H9 (cell line): ENCODE measurements at regions not wholly inside any gene's neighbourhood (a gene's known extent, or its start where the extent isn't known, plus 50 kb on each side); places are given as distances from the start of the nearest gene placed in this dataset.

Experiments
- DNase-seq: peaks from one replicate; pipeline ENCODE4 v3.0.0-alpha.2; 2017
- H2AFZ ChIP-seq: one replicate; pipeline ENCODE4 v1.6.1; 2013; ENCODE audit warnings: mild to moderate bottlenecking, low read length, control low read depth, moderate library complexity
- H2AK5ac ChIP-seq: 2 replicates; pipeline ENCODE4 v1.6.1; 2013; ENCODE audit warnings: low read length, control low read depth, mixed read lengths; ENCODE audit not compliant: insufficient read length
- H2BK120ac ChIP-seq: one replicate; pipeline ENCODE4 v1.6.1; 2013; ENCODE audit warnings: low read depth, mild to moderate bottlenecking, low read length, control low read depth, inconsistent platforms; ENCODE audit not compliant: poor library complexity, severe bottlenecking
- H2BK12ac ChIP-seq: 2 replicates; pipeline ENCODE4 v1.6.1; 2013; ENCODE audit warnings: low read length, control low read depth, mixed read lengths, low read depth; ENCODE audit not compliant: insufficient read length
- H2BK15ac ChIP-seq: 2 replicates; pipeline ENCODE4 v1.6.1; 2013; ENCODE audit warnings: low read depth, low read length, control low read depth
- H2BK20ac ChIP-seq: one replicate; pipeline ENCODE4 v1.6.1; 2013; ENCODE audit warnings: low read depth, mild to moderate bottlenecking, low read length, control low read depth, inconsistent platforms; ENCODE audit not compliant: poor library complexity, severe bottlenecking
- H2BK5ac ChIP-seq: 2 replicates; pipeline ENCODE4 v1.6.1; 2013; ENCODE audit warnings: low read length, control low read depth, mixed read lengths; ENCODE audit not compliant: insufficient read length
- H3K14ac ChIP-seq: 2 replicates; pipeline ENCODE4 v1.6.1; 2013; ENCODE audit warnings: low read length, control low read depth; ENCODE audit not compliant: insufficient read depth
- H3K18ac ChIP-seq: 2 replicates; pipeline ENCODE4 v1.6.1; 2013; ENCODE audit warnings: low read depth, mild to moderate bottlenecking, mixed read lengths, low read length, control low read depth; ENCODE audit not compliant: insufficient read length
- H3K23ac ChIP-seq: 2 replicates; pipeline ENCODE4 v1.6.1; 2013; ENCODE audit warnings: low read length, control low read depth, mixed read lengths, low read depth; ENCODE audit not compliant: insufficient read length
- H3K23me2 ChIP-seq: 2 replicates; pipeline ENCODE4 v1.6.1; 2013; ENCODE audit warnings: low read depth, mild to moderate bottlenecking, mixed read lengths, low read length, control low read depth; ENCODE audit not compliant: insufficient read length, poor library complexity, severe bottlenecking
- H3K27ac ChIP-seq: 2 replicates; pipeline ENCODE4 v1.5.1; 2013; ENCODE audit warnings: low read length, control low read depth, mixed read lengths, low read depth; ENCODE audit not compliant: insufficient read length
- H3K27me3 ChIP-seq: 2 replicates; pipeline ENCODE4 v1.6.1; 2013; ENCODE audit warnings: low read length, control low read depth, inconsistent platforms; ENCODE audit not compliant: insufficient read depth
- H3K4ac ChIP-seq: 2 replicates; pipeline ENCODE4 v1.6.1; 2013; ENCODE audit warnings: low read depth, mild to moderate bottlenecking, control low read depth, inconsistent platforms, low read length, moderate library complexity
- H3K4me1 ChIP-seq: 2 replicates; pipeline ENCODE4 v1.6.1; 2013; ENCODE audit warnings: low read length, control low read depth, inconsistent platforms; ENCODE audit not compliant: insufficient read depth
- H3K4me2 ChIP-seq: 2 replicates; pipeline ENCODE4 v1.6.1; 2013; ENCODE audit warnings: low read length, control low read depth, mixed read lengths; ENCODE audit not compliant: insufficient read length, insufficient read depth
- H3K56ac ChIP-seq: 2 replicates; pipeline ENCODE4 v1.6.1; 2013; ENCODE audit warnings: low read depth, mild to moderate bottlenecking, mixed read lengths, low read length, control low read depth; ENCODE audit not compliant: insufficient read length
- H3K79me1 ChIP-seq: 2 replicates; pipeline ENCODE4 v1.6.1; 2013; ENCODE audit warnings: low read depth, mild to moderate bottlenecking, moderate library complexity, low read length, control low read depth, inconsistent platforms; ENCODE audit not compliant: insufficient read depth, poor library complexity, severe bottlenecking
- H3K79me2 ChIP-seq: 2 replicates; pipeline ENCODE4 v1.6.1; 2013; ENCODE audit warnings: low read length, control low read depth, inconsistent platforms; ENCODE audit not compliant: insufficient read depth
- H3K9ac ChIP-seq: 2 replicates; pipeline ENCODE4 v1.6.1; 2013; ENCODE audit warnings: low read length, control low read depth, mixed read lengths; ENCODE audit not compliant: insufficient read length; ENCODE audit errors: extremely low read depth
- H3K9me3 ChIP-seq: one replicate; pipeline ENCODE4 v1.6.1; 2013; ENCODE audit warnings: low read depth, low read length, inconsistent platforms; ENCODE audit not compliant: control insufficient read depth
- H3T11ph ChIP-seq: one replicate; pipeline ENCODE4 v1.6.1; 2013; ENCODE audit warnings: mild to moderate bottlenecking, low read length, control low read depth, inconsistent platforms
- H4K20me1 ChIP-seq: one replicate; pipeline ENCODE4 v1.6.1; 2013; ENCODE audit not compliant: control insufficient read depth, insufficient read length, insufficient read depth
- H4K5ac ChIP-seq: 2 replicates; pipeline ENCODE4 v1.6.1; 2013; ENCODE audit warnings: low read depth, mild to moderate bottlenecking, mixed read lengths, low read length, control low read depth; ENCODE audit not compliant: insufficient read length
- H4K8ac ChIP-seq: replicated peaks from 2 replicates; pipeline ENCODE4 v1.6.1; 2013; ENCODE audit warnings: low read length, control low read depth, mixed read lengths, low read depth; ENCODE audit not compliant: insufficient read length
- H4K91ac ChIP-seq: 2 replicates; pipeline ENCODE4 v1.6.1; 2013; ENCODE audit warnings: low read depth, mild to moderate bottlenecking, moderate library complexity, mixed read lengths, low read length, control low read depth; ENCODE audit not compliant: insufficient read length
- H3K27ac Mint-ChIP-seq, 3 experiments: 2 replicates in 2 of 3; 3 replicates in 1 of 3; pipeline ENCODE4 v1.8.0; 2020 to 2021; ENCODE audit warnings: mixed read lengths in 3 of 3, mild to moderate bottlenecking in 1 of 3, moderate library complexity in 1 of 3
- H3K27me3 Mint-ChIP-seq: 2 replicates; pipeline ENCODE4 v1.8.0; 2021; ENCODE audit warnings: low read depth, mild to moderate bottlenecking, moderate library complexity, mixed read lengths
- H3K36me3 Mint-ChIP-seq, 3 experiments: 2 replicates in 2 of 3; 3 replicates in 1 of 3; pipeline ENCODE4 v1.8.0; 2020 to 2021; ENCODE audit warnings: low read depth in 3 of 3, mixed read lengths in 3 of 3; ENCODE audit not compliant: insufficient read depth in 1 of 3
- H3K4me1 Mint-ChIP-seq, 2 experiments: 2 replicates each; pipeline ENCODE4 v1.8.0; 2020; ENCODE audit warnings: mixed read lengths in 2 of 2
- H3K4me3 Mint-ChIP-seq, 2 experiments: 2 replicates in 1 of 2; 3 replicates in 1 of 2; pipeline ENCODE4 v1.8.0; 2020 to 2021; ENCODE audit warnings: mild to moderate bottlenecking in 2 of 2, mixed read lengths in 2 of 2, moderate library complexity in 1 of 2
- H3K9me3 Mint-ChIP-seq, 2 experiments: 2 replicates in 1 of 2; 3 replicates in 1 of 2; pipeline ENCODE4 v1.8.0; 2020; ENCODE audit warnings: mild to moderate bottlenecking in 2 of 2, mixed read lengths in 2 of 2, moderate library complexity in 1 of 2
- WGBS: extraction: QIAGEN DNeasy Blood & Tissue Kit; methylation state at CpG from one replicate; pipeline ENCODE4 v1.1.7; 2013; ENCODE audit warnings: missing lambda C conversion rate, low lambda C conversion rate, mixed read lengths; ENCODE audit not compliant: insufficient read length; ENCODE audit errors: extremely low coverage; 5-methylcytosine and 5-hydroxymethylcytosine counted together
- TF ChIP-seq, protein P1 (sequence below): fragments of 200-600 bp; sonication (generic); conservative IDR thresholded peaks from 3 replicates; pipeline ENCODE4 v1.8.0; 2021; ENCODE audit warnings: antibody characterized with exemption, mild to moderate bottlenecking

DNA sequence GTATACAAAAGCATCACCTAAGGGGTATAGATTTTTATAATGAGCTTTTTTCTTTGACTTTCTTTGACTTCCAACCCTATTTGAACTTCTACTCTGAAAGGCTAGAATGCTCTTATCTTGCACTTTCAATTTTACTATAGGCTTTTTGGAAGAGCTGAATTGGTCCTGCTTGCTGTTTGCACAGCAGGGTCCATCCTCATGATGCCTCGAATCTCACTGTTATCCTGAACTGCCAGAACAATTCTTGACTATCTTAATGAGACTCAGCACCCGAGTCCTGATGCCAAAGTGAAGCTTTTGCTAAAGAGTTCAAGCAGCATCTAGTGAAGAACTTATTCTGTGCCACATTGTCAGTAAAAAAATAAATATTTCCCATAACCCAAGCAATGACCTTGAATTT is 488.3 kb upstream of the ANO5 start:
- TF ChIP-seq, protein P1, sequence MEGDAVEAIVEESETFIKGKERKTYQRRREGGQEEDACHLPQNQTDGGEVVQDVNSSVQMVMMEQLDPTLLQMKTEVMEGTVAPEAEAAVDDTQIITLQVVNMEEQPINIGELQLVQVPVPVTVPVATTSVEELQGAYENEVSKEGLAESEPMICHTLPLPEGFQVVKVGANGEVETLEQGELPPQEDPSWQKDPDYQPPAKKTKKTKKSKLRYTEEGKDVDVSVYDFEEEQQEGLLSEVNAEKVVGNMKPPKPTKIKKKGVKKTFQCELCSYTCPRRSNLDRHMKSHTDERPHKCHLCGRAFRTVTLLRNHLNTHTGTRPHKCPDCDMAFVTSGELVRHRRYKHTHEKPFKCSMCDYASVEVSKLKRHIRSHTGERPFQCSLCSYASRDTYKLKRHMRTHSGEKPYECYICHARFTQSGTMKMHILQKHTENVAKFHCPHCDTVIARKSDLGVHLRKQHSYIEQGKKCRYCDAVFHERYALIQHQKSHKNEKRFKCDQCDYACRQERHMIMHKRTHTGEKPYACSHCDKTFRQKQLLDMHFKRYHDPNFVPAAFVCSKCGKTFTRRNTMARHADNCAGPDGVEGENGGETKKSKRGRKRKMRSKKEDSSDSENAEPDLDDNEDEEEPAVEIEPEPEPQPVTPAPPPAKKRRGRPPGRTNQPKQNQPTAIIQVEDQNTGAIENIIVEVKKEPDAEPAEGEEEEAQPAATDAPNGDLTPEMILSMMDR: no peak
- no peak overlapping the region for H3K23ac ChIP-seq

More for the DNA sequence above, 488.3 kb upstream of the ANO5 start:
- no CpG with 5 or more reads among the region's 2 CpGs for WGBS
- Histone ChIP-seq H4K8ac (no peak overlapping the region), H3K79me2 (no peaks in the 10 kb centered on the region), H2AK5ac (no peak overlapping the region), H2BK15ac (no peak overlapping the region), H3K79me1 (no peaks in the 10 kb centered on the region), H3K9me3 (no peaks in the 10 kb centered on the region), H3K4me2 (no peak overlapping the region), H3K9ac (no peak overlapping the region), H3K27me3 (no peaks in the 10 kb centered on the region), H3K4ac (no peak overlapping the region), H3K27ac (no peak overlapping the region), H3K18ac (no peak overlapping the region), H3K14ac (no peak overlapping the region), H2BK120ac (no peak overlapping the region), H4K20me1 (no peaks in the 10 kb centered on the region), H2BK5ac (no peak overlapping the region), H4K91ac (no peak overlapping the region), H2BK12ac (no peak overlapping the region), H3K23me2 (no peaks in the 10 kb centered on the region), H2BK20ac (no peak overlapping the region), H3T11ph (no peak overlapping the region), H3K4me1 (no peaks in the 10 kb centered on the region; the same call in 1 of the 2 replicates), H3K56ac (no peak overlapping the region), H2AFZ (no peak overlapping the region), H4K5ac (no peak overlapping the region)
- Mint-ChIP-seq H3K27ac (no peak overlapping the region), H3K4me1 (peaks cover 9 to 10% of the 10 kb centered on the region in 2 experiments; a peak in 3 of 4 replicates), H3K4me3 (no peak overlapping the region), H3K36me3 (no peaks in the 10 kb centered on the region), H3K27me3 (no peaks in the 10 kb centered on the region), H3K9me3 (no peaks in the 10 kb centered on the region)
- no peak for DNase-seq
